ENCODE measurements at regions not wholly inside any gene's neighbourhood (a gene's known extent, or its start where the extent isn't known, plus 50 kb on each side); places are given as distances from the start of the nearest gene placed in this dataset.

DNA sequence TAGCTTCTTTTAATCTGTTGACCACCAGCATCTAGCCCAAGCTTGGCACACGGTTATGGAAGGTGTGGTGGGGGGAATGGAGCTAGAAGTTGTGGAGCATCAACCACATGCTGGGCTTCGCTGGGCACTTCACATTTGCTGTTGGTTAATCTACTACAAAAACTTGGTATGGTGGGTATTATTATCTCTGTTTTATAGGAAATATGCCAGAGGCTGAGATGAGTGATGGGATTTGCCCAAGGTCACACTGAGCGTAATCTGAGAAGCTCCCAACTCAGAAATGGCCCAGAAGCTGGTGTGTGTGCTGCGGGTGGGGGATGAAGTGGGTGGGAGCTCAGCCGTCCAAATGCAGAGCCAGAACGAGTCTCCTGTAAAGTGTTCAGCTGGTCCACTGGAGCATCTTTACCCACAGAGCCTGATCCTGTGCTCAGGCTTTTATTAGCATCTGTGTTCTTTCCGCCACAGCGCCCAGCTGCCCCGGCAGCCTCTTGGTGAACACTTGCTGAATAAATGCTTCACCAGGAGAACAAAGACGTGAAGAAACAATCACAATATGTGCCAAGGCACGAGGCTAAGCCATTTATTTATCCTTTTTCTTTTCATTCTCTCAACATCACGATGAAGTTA, 98.6 kb upstream of the JUN start:
- in situ Hi-C loops (cut with MboI; ENCODE audit: low pct_unique_long_range_greater_than_20kb, low sequenced_read_pairs, unreplicated experiment), result no loop called here
- no peak for DNase-seq (ENCODE audit: low spot score)
- TF ChIP-seq, protein P1, sequence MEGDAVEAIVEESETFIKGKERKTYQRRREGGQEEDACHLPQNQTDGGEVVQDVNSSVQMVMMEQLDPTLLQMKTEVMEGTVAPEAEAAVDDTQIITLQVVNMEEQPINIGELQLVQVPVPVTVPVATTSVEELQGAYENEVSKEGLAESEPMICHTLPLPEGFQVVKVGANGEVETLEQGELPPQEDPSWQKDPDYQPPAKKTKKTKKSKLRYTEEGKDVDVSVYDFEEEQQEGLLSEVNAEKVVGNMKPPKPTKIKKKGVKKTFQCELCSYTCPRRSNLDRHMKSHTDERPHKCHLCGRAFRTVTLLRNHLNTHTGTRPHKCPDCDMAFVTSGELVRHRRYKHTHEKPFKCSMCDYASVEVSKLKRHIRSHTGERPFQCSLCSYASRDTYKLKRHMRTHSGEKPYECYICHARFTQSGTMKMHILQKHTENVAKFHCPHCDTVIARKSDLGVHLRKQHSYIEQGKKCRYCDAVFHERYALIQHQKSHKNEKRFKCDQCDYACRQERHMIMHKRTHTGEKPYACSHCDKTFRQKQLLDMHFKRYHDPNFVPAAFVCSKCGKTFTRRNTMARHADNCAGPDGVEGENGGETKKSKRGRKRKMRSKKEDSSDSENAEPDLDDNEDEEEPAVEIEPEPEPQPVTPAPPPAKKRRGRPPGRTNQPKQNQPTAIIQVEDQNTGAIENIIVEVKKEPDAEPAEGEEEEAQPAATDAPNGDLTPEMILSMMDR (IDR thresholded peaks at IDR 0.05; ENCODE audit: extremely low read depth, insufficient read depth, missing control alignments), result no peak

- TF ChIP-seq, protein P1 (IDR thresholded peaks at IDR 0.05; ENCODE audit: extremely low read depth, insufficient read depth, missing control alignments), result no peak
- in situ Hi-C loops (cut with MboI; ENCODE audit: low pct_unique_long_range_greater_than_20kb, low sequenced_read_pairs, unreplicated experiment), result no loop called here
- no peak for DNase-seq (ENCODE audit: low spot score)
These were observed 99.4 kb upstream of the JUN start for GRCh38 chr1:58883037-58883887.

- in situ Hi-C loops (cut with MboI; ENCODE audit: low pct_unique_long_range_greater_than_20kb, low sequenced_read_pairs, unreplicated experiment), result no loop called here
- DNase-seq (ENCODE audit: low spot score), result peak; percentile 57
- TF ChIP-seq, protein P1 (IDR thresholded peaks at IDR 0.05; ENCODE audit: extremely low read depth, insufficient read depth, missing control alignments), result no peak
These were observed 100.1 kb upstream of the JUN start for GRCh38 chr1:58883888-58884482.

- in situ Hi-C loops (cut with MboI; ENCODE audit: low pct_unique_long_range_greater_than_20kb, low sequenced_read_pairs, unreplicated experiment), result no loop called here
- no peak for DNase-seq (ENCODE audit: low spot score)
- TF ChIP-seq, protein P1 (IDR thresholded peaks at IDR 0.05; ENCODE audit: extremely low read depth, insufficient read depth, missing control alignments), result no peak
These were observed 101.1 kb upstream of the JUN start for GRCh38 chr1:58884706-58885661.

DNA sequence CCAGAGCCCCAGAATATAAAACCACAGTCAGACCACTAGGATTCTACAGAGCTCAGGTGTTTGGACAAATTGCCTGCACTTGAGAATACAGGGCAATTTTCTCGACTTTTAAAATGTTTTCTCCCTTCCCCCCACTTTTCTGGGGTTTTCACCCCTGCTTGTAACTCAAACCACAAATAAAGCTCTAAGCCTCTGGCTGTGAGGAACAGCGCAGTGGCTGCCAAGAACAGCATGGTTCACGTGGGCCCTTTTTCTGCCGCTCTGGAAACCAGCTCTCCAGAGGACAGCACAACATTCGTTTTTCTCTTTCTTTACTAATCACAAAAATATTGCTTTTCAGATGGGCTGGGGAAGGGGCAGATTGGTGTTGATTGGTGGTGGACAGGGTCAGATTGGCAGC, 102.2 kb upstream of the JUN start:
- TF ChIP-seq, protein P1 (IDR thresholded peaks at IDR 0.05; ENCODE audit: extremely low read depth, insufficient read depth, missing control alignments), result no peak
- no peak for DNase-seq (ENCODE audit: low spot score)
- in situ Hi-C loops (cut with MboI; ENCODE audit: low pct_unique_long_range_greater_than_20kb, low sequenced_read_pairs, unreplicated experiment), result no loop called here

- in situ Hi-C loops (cut with MboI; ENCODE audit: low pct_unique_long_range_greater_than_20kb, low sequenced_read_pairs, unreplicated experiment), result no loop called here
- TF ChIP-seq, protein P1 (IDR thresholded peaks at IDR 0.05; ENCODE audit: extremely low read depth, insufficient read depth, missing control alignments), result no peak
- DNase-seq (ENCODE audit: low spot score), result no peak
These were observed 102.8 kb upstream of the JUN start for GRCh38 chr1:58886611-58887010.
